ENCODE measurements at regions not wholly inside any gene's neighbourhood (a gene's known extent, or its start where the extent isn't known, plus 50 kb on each side); places are given as distances from the start of the nearest gene placed in this dataset.

GRCh38 chr4:14149176-14150053, 521.9 kb upstream of the BOD1L1 start:
- H3K4me3 ChIP-seq (ENCODE audit: low read depth, low read length) = no peak overlapping the region
- H3K4me2 ChIP-seq (ENCODE audit: low read length) = no peak overlapping the region
- H3K4me1 ChIP-seq = peaks cover 10% of the 10 kb centered on the region
- H3K27me3 ChIP-seq (ENCODE audit: control insufficient read depth, insufficient read depth, low read length) = no peaks in the 10 kb centered on the region
- H3K9ac ChIP-seq = no peak overlapping the region
- no peaks in the 10 kb centered on the region for H3K9me3 ChIP-seq (ENCODE audit: control insufficient read depth, low read length)
- H3K79me2 ChIP-seq = no peaks in the 10 kb centered on the region
- no peak overlapping the region for H3K27ac ChIP-seq
- no peak overlapping the region for H2AFZ ChIP-seq
- no peak for TF ChIP-seq CTCF (IDR thresholded peaks at IDR 0.05)
- no peaks in the 10 kb centered on the region for H3K36me3 ChIP-seq (ENCODE audit: control insufficient read depth, insufficient read depth, low read length)

- H2AFZ ChIP-seq = no peak overlapping the region
- H3K4me1 ChIP-seq = peaks cover 8% of the 10 kb centered on the region
- H3K27ac ChIP-seq = no peak overlapping the region
- H3K4me3 ChIP-seq (ENCODE audit: low read depth, low read length) = no peak overlapping the region
- H3K27me3 ChIP-seq (ENCODE audit: control insufficient read depth, insufficient read depth, low read length) = no peaks in the 10 kb centered on the region
- H3K4me2 ChIP-seq (ENCODE audit: low read length) = no peak overlapping the region
- no peak for TF ChIP-seq CTCF (IDR thresholded peaks at IDR 0.05)
- no peak overlapping the region for H3K9ac ChIP-seq
- H3K36me3 ChIP-seq (ENCODE audit: control insufficient read depth, insufficient read depth, low read length) = no peaks in the 10 kb centered on the region
- no peaks in the 10 kb centered on the region for H3K79me2 ChIP-seq
- H3K9me3 ChIP-seq (ENCODE audit: control insufficient read depth, low read length) = no peaks in the 10 kb centered on the region
Measured at GRCh38 chr4:14151101-14151500, 523.6 kb upstream of the BOD1L1 start.

- H3K9me3 ChIP-seq (ENCODE audit: control insufficient read depth, low read length) = no peaks in the 10 kb centered on the region
- H2AFZ ChIP-seq = no peak overlapping the region
- H3K36me3 ChIP-seq (ENCODE audit: control insufficient read depth, insufficient read depth, low read length) = no peaks in the 10 kb centered on the region
- H3K4me1 ChIP-seq = peaks cover 11% of the 10 kb centered on the region
- H3K4me3 ChIP-seq (ENCODE audit: low read depth, low read length) = no peak overlapping the region
- H3K79me2 ChIP-seq = no peaks in the 10 kb centered on the region
- H3K27ac ChIP-seq = peak overlapping the region; percentile 11
- no peaks in the 10 kb centered on the region for H3K27me3 ChIP-seq (ENCODE audit: control insufficient read depth, insufficient read depth, low read length)
- H3K9ac ChIP-seq = no peak overlapping the region
- TF ChIP-seq CTCF (IDR thresholded peaks at IDR 0.05) = no peak
- H3K4me2 ChIP-seq (ENCODE audit: low read length) = no peak overlapping the region
Measured at GRCh38 chr4:14152834-14153519, 525.5 kb upstream of the BOD1L1 start.

GRCh38 chr4:14155803-14156202, 528.3 kb upstream of the BOD1L1 start:
- Histone ChIP-seq H3K36me3 (ENCODE audit: control insufficient read depth, insufficient read depth, low read length) (no peaks in the 10 kb centered on the region), H3K27me3 (ENCODE audit: control insufficient read depth, insufficient read depth, low read length) (no peaks in the 10 kb centered on the region), H3K4me2 (ENCODE audit: low read length) (peak overlapping the region; percentile 55), H3K27ac (peak overlapping the region; percentile 15), H3K9me3 (ENCODE audit: control insufficient read depth, low read length) (no peaks in the 10 kb centered on the region), H2AFZ (no peak overlapping the region), H3K4me3 (ENCODE audit: low read depth, low read length) (no peak overlapping the region), H3K4me1 (peaks cover 8% of the 10 kb centered on the region), H3K79me2 (no peaks in the 10 kb centered on the region), H3K9ac (no peak overlapping the region)
- TF ChIP-seq CTCF (IDR thresholded peaks at IDR 0.05) = no peak
